H54 (cell line): ENCODE measurements at regions not wholly inside any gene's neighbourhood (a gene's known extent, or its start where the extent isn't known, plus 50 kb on each side); places are given as distances from the start of the nearest gene placed in this dataset.

Source experiments
- DNase-seq: peaks from one replicate; pipeline ENCODE4 v3.0.0; 2011; ENCODE audit warnings: low spot score, mixed read lengths; ENCODE audit not compliant: insufficient read length
- FAIRE-seq: peaks from 3 replicates; lab custom pipeline; 2011; peaks lifted over from hg19 to GRCh38; lab: Jason Lieb, UNC
- POLR2A ChIP-seq: IDR thresholded peaks from 2 replicates; pipeline ENCODE4 v1.6.1; 2011; ENCODE audit warnings: low read depth, mild to moderate bottlenecking, low read length

- TF ChIP-seq POLR2A: no peak
- DNase-seq (no peak), FAIRE-seq (no peak)
Measured at GRCh38 chr3:64985072-64985471, 297.3 kb upstream of the ADAMTS9 start.

GRCh38 chr3:64983583-64984359, 296.0 kb upstream of the ADAMTS9 start:
- no peak for TF ChIP-seq POLR2A
- DNase-seq (no peak), FAIRE-seq (no peak)

GRCh38 chr3:64977308-64978100, 289.7 kb upstream of the ADAMTS9 start:
- FAIRE-seq (no peak), DNase-seq (no peak)
- no peak for TF ChIP-seq POLR2A

GRCh38 chr3:64976456-64976855, 288.7 kb upstream of the ADAMTS9 start:
- no peak for FAIRE-seq
- TF ChIP-seq POLR2A: no peak
- DNase-seq: no peak

GRCh38 chr3:64975147-64975546, 287.3 kb upstream of the ADAMTS9 start:
- FAIRE-seq: no peak
- no peak for DNase-seq
- TF ChIP-seq POLR2A: no peak

- DNase-seq (no peak), FAIRE-seq (no peak)
- TF ChIP-seq POLR2A: no peak
Measured at GRCh38 chr3:64974401-64974800, 286.6 kb upstream of the ADAMTS9 start.

GRCh38 chr3:64972793-64973192, 285.0 kb upstream of the ADAMTS9 start:
- TF ChIP-seq POLR2A: no peak
- FAIRE-seq (no peak), DNase-seq (no peak)

GRCh38 chr3:64971602-64972001, 283.8 kb upstream of the ADAMTS9 start:
- no peak for TF ChIP-seq POLR2A
- FAIRE-seq: no peak
- DNase-seq: no peak

- no peak for TF ChIP-seq POLR2A
- DNase-seq (no peak), FAIRE-seq (no peak)
Measured at GRCh38 chr3:64970634-64971033, 282.8 kb upstream of the ADAMTS9 start.

GRCh38 chr3:64961301-64961700, 273.5 kb upstream of the ADAMTS9 start:
- FAIRE-seq (no peak), DNase-seq (no peak)
- no peak for TF ChIP-seq POLR2A

- DNase-seq (no peak), FAIRE-seq (no peak)
- no peak for TF ChIP-seq POLR2A
Measured at GRCh38 chr3:64958199-64958843, 270.5 kb upstream of the ADAMTS9 start.

- DNase-seq (no peak), FAIRE-seq (no peak)
- no peak for TF ChIP-seq POLR2A
Measured at GRCh38 chr3:64957408-64958198, 269.8 kb upstream of the ADAMTS9 start.

- DNase-seq (no peak), FAIRE-seq (no peak)
- no peak for TF ChIP-seq POLR2A
Measured at GRCh38 chr3:64956711-64957325, 269.0 kb upstream of the ADAMTS9 start.
